ENCODE measurements at regions not wholly inside any gene's neighbourhood (a gene's known extent, or its start where the extent isn't known, plus 50 kb on each side); places are given as distances from the start of the nearest gene placed in this dataset.

GRCh38 chr15:47506329-47507100, 210.8 kb upstream of the SEMA6D start:
- no peak for DNase-seq

- no peak for DNase-seq
Measured at GRCh38 chr15:47507221-47507985, 209.9 kb upstream of the SEMA6D start.

- peak; percentile 36 for DNase-seq
Measured at GRCh38 chr15:47511261-47511660, 206.0 kb upstream of the SEMA6D start.

- DNase-seq = no peak
Measured at GRCh38 chr15:47513471-47513870, 203.8 kb upstream of the SEMA6D start.

GRCh38 chr15:47514200-47514652, 203.1 kb upstream of the SEMA6D start:
- DNase-seq = no peak

- DNase-seq = no peak
Measured at GRCh38 chr15:47516558-47516957, 200.7 kb upstream of the SEMA6D start.

- no peak for DNase-seq
Measured at GRCh38 chr15:47516972-47517371, 200.3 kb upstream of the SEMA6D start.

GRCh38 chr15:47517737-47518136, 199.6 kb upstream of the SEMA6D start:
- DNase-seq = no peak

GRCh38 chr15:47523681-47524475, 193.4 kb upstream of the SEMA6D start:
- DNase-seq = no peak

- no peak for DNase-seq
Measured at GRCh38 chr15:47529241-47529640, 188.1 kb upstream of the SEMA6D start.

- no peak for DNase-seq
Measured at GRCh38 chr15:47534673-47535072, 182.6 kb upstream of the SEMA6D start.

GRCh38 chr15:47541562-47541961, 175.7 kb upstream of the SEMA6D start:
- DNase-seq = no peak

- DNase-seq = no peak
Measured at GRCh38 chr15:47542312-47542989, 174.9 kb upstream of the SEMA6D start.

GRCh38 chr15:47548231-47548630, 169.1 kb upstream of the SEMA6D start:
- DNase-seq = no peak

GRCh38 chr15:47548986-47549385, 168.3 kb upstream of the SEMA6D start:
- no peak for DNase-seq

- DNase-seq = no peak
Measured at GRCh38 chr15:47551079-47551478, 166.2 kb upstream of the SEMA6D start.

- DNase-seq = no peak
Measured at GRCh38 chr15:47551546-47551945, 165.8 kb upstream of the SEMA6D start.

GRCh38 chr15:47552978-47553608, 164.2 kb upstream of the SEMA6D start:
- no peak for DNase-seq

GRCh38 chr15:47553947-47554346, 163.4 kb upstream of the SEMA6D start:
- DNase-seq = no peak

- DNase-seq = no peak
Measured at GRCh38 chr15:47561102-47561501, 156.2 kb upstream of the SEMA6D start.

GRCh38 chr15:47565949-47566348, 151.4 kb upstream of the SEMA6D start:
- no peak for DNase-seq
